ENCODE measurements at regions not wholly inside any gene's neighbourhood (a gene's known extent, or its start where the extent isn't known, plus 50 kb on each side); places are given as distances from the start of the nearest gene placed in this dataset.

GRCh38 chr10:47053081-47053798 is 142.0 kb downstream of the PTPN20 start:
- DNase-seq (ENCODE audit: low read depth, low spot score) = no peak

DNA sequence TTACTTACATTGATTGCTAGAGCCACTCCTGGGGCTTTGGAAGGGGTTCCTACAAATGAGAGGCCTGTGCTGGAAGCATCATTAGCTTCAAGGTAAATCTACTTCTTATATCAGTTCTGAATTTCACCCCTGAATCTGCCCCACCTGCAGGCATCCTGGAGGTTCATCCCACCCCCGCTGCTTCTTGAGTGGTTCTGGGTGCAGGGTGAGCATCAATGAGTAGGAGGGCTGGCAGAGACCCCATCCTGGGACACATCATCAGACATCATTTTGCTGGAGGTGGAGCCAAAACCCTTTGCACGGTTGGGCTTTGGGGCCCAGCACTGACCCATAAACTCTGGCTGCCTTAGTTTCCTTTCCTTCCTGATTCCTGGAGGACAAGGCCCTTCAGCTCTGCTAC is 143.7 kb downstream of the PTPN20 start:
- DNase-seq (ENCODE audit: low read depth, low spot score) = no peak

- no peak for DNase-seq (ENCODE audit: low read depth, low spot score)
Observed at GRCh38 chr10:47055386-47056246, 144.4 kb downstream of the PTPN20 start.

DNA sequence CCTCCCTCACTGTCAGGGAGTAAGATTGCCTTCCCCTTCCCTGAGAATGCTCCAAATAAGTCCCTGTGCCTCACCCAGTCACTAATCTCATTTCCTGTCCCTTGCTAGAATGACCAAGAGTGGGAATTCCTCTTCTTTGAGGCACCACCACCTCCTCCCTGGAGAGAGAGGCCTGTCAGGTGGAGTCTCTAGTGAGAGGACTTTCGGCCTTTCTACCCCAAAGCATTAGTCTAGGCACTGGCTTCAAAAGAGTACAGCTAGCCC is 145.0 kb downstream of the PTPN20 start:
- DNase-seq (ENCODE audit: low read depth, low spot score) = no peak

GRCh38 chr10:47057471-47057870 is 146.2 kb downstream of the PTPN20 start:
- DNase-seq (ENCODE audit: low read depth, low spot score) = no peak

DNA sequence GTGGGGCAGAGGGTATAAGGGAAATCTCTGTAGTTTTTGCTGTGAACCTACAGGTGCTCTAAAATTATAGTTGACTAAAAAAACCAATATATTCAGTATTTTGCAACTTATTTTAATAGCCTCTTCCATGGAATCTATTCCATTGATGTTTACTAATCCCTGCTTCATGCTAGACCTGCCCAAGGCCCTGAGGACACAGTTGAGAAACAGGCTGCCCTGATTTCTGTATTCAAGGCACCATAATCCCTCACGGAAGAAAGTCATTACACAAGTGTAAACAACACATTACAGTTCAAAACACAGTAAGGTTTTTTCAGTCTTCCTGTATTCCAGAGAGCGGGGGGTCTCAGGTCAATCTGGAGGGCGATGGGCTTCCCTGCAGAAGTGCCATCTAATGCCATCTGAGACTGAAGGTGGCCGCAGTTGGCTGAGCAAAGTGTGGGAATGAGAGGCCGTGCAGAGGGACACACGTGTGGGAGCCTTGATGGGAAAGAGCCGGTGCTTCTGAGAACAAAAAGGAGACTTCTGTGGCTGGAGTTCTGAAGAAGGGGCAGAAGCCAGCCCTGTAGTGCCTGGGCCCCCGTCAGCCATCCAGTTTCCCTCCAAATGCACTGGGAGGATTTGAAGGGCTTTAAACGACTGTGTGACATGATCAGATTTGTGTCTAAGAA is 146.9 kb downstream of the PTPN20 start:
- DNase-seq (ENCODE audit: low read depth, low spot score) = no peak

DNA sequence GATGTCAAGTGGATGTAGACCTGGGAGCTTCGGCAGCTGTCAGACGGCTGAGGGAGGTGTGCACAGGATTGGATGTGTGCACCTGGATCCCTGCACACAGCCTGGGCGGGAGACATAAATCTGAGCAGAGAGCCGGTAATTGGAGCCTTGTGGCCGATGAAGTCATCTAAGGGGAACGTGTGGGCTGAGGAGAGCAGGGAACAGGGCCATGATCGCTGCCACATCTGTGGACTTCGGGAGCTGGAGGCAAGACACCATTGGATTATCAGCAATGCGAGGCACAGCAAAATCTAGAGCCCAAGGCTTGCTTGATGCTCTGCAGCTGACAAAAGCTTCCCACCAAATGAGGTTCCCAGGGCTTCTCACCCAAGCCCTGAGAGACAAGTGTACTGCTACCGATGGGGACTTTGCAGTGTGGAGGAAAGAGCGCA is 147.7 kb downstream of the PTPN20 start:
- no peak for DNase-seq (ENCODE audit: low read depth, low spot score)

- no peak for DNase-seq (ENCODE audit: low read depth, low spot score)
Observed at GRCh38 chr10:47059606-47060311, 148.5 kb downstream of the PTPN20 start.

- DNase-seq (ENCODE audit: low read depth, low spot score) = no peak
Observed at GRCh38 chr10:47060356-47060755, 149.1 kb downstream of the PTPN20 start.

- DNase-seq (ENCODE audit: low read depth, low spot score) = no peak
Observed at GRCh38 chr10:47060993-47061500, 149.8 kb downstream of the PTPN20 start.

- DNase-seq (ENCODE audit: low read depth, low spot score) = no peak
Observed at GRCh38 chr10:47061776-47062175, 150.5 kb downstream of the PTPN20 start.

- no peak for DNase-seq (ENCODE audit: low read depth, low spot score)
Observed at GRCh38 chr10:47062441-47063200, 151.4 kb downstream of the PTPN20 start.

- DNase-seq (ENCODE audit: low read depth, low spot score) = no peak
Observed at GRCh38 chr10:47063858-47064257, 152.6 kb downstream of the PTPN20 start.

DNA sequence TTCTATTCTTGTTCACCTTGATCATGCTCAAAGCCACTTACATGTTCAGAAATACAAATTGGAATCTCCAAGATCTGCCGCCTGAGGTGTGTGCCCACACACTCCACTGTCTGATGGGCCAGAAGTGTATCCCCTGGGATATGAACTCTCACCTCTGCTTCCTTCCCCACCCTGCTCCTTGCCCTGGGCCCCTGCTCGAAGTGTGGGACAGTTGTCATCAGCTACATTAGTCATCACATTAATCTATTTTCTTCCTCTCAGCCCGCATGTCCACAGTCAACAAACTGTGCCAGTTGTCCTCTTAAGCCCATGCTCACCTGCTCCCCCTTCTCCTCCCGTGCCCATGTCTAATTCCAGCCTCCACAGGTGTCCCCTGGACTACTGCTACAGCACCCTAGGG is 154.7 kb downstream of the PTPN20 start:
- no peak for DNase-seq (ENCODE audit: low read depth, low spot score)

DNA sequence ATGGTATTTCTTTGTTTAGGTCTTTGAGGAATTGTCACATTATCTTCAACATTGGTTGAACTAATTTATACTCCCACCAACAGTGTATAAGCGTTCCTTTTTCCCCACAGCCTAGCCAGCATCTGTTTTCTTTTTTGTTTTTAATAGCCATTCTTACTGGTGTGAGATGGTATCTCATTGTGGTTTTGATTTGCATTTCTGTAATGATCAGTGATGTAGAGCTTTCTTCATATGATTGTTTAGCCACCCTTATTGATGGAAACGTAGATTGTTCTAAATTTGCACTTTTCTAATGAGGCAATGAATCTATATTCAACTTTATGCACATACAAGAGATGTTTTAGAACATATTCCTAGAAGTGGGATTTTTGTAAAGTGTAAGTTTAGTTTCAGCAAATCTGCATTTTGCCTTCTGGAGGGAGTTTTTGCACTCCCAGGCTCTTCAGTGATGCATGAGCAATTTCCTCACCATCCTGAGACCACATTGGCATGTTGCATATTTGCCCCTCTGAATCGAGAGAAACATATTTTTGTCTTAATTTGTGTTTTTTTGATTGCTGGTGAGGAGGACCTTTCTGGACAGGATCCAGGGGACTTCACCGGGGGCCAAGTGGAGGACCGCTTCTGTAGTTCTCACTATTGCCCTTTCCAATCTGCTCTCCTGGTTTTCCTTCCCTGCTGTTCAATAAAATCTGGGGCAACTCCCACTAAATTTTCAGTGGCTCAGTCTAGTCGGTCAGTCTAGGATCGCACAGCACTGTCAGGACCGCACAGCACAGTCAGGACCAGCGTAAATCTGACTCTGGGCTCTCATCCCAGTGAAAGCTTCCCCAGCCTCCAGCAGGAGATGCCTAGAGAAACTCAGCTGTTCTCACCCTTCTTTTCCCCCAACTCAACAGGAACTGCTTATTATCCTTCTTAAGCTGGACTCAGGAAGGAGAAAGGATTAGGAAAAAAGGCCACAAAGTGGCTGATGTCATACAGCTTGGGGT is 157.0 kb downstream of the PTPN20 start:
- DNase-seq (ENCODE audit: low read depth, low spot score) = no peak

DNA sequence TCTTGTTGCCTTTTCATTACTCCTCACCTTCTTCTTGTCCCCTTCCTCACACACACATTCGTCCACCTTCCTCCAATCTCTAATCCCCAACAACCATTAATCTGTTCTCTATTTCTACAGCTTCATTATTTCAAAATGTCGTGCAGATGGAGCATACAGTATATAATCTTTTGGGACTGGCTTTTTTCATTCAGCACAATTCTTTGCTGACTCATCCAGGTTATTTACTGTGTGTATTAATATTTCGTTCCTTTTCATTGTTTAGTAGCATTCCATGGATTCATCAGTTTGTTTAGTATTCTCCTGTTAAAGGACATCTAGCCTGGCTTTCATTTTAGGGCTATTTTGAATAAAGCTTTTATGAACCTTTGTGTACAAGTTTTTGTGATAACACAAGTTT is 159.3 kb downstream of the PTPN20 start:
- DNase-seq (ENCODE audit: low read depth, low spot score) = no peak

GRCh38 chr10:47071891-47072290 is 160.7 kb downstream of the PTPN20 start:
- DNase-seq (ENCODE audit: low read depth, low spot score) = no peak

DNA sequence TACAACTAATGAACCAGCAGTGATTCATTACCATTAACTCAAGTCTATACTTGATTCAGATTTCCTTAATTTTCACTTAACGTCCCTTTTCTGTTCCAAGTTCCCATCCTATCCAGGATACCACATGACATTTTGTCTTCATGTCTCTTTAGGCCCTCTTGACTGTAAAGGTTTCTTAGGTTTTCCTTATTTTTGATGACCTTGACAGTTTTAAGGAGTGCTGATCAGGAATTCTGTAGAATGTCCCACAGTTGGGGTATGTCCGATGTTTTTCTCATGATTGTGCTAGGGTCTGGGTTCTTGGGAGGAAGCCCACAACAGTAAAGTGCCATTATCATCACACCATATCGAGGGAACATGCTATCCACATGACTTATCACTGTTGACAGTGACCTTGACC is 162.7 kb downstream of the PTPN20 start:
- no peak for DNase-seq (ENCODE audit: low read depth, low spot score)

GRCh38 chr10:47076949-47077361 is 165.7 kb downstream of the PTPN20 start:
- no peak for DNase-seq (ENCODE audit: low read depth, low spot score)

DNA sequence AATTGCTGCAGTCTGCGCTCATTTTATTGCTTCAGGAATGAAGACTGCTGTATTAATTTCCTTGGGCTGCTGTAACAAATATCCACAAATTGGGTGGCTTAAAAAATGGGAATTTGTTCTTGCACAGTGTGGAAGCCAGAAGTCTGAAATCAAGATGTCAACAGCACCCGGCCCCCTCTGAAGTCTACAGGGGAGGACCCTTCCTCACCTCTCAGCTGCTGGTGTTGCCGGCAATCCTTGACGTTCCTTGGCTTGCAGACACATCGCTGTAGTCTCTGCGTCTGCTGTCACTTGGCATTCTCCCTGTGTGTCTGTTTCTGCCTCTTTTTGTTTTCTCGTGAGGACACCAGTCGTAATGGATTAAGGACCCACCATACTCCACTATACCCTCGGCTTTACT is 166.2 kb downstream of the PTPN20 start:
- no peak for DNase-seq (ENCODE audit: low read depth, low spot score)
